Right renal cortex interstitium (tissue), 3 donors: ENCODE measurements at regions not wholly inside any gene's neighbourhood (a gene's known extent, or its start where the extent isn't known, plus 50 kb on each side); places are given as distances from the start of the nearest gene placed in this dataset.
"Not testable (repeated sequence)": the region's sequence is repeated elsewhere in the genome, so short reads cannot be mapped to it uniquely, and the experiment has no call there.

Experiments used
- DNase-seq, 3 donors: peaks; one replicate each; pipeline ENCODE4 v3.0.0-alpha.2; 2013; ENCODE audit warnings: low read depth in 3 of 3, low spot score in 2 of 3

- DNase-seq = no peak
Measured at GRCh38 chr1:60826320-60827094, 255.9 kb upstream of the NFIA start.

- no peak for DNase-seq
Measured at GRCh38 chr1:60825593-60825992, 256.8 kb upstream of the NFIA start.

DNA sequence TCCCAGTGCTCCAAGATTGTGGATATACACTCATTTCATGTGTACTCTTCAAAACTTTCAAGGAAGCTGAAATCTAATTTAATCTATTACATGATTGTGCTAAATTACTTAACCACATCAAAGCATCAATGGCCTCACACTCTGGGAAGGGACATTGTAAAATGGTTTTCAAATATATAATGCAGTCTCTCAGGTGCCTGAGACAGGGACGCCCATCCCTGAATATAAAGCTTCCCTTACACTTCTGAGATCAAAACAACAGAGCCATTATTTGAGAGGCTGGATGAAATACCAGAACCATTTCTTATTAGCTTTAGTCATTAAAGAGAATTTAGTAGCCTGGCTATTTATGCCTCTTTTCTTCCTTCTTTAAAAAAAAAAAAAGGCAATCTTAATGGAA is 259.2 kb upstream of the NFIA start:
- DNase-seq = no peak

- DNase-seq = no peak
Measured at GRCh38 chr1:60822252-60822651, 260.1 kb upstream of the NFIA start.

DNA sequence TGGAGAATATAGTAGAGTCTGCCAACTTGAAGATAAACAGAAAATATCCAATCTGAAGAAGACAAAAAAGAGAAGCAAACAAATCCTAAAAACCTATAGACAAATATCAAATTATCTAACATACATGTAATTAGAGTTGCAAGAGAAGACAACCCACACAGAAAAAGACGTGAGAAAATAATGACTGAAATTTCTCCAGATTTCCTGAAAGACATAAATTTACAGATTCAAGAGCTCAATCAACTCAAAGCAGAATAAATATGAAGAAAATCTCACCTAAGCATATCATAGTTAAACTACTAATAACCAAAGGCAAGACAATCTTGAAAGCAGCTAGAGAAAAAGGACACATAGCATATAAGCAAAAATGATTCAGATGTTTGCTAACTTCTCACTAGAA is 261.2 kb upstream of the NFIA start:
- no peak for DNase-seq

DNA sequence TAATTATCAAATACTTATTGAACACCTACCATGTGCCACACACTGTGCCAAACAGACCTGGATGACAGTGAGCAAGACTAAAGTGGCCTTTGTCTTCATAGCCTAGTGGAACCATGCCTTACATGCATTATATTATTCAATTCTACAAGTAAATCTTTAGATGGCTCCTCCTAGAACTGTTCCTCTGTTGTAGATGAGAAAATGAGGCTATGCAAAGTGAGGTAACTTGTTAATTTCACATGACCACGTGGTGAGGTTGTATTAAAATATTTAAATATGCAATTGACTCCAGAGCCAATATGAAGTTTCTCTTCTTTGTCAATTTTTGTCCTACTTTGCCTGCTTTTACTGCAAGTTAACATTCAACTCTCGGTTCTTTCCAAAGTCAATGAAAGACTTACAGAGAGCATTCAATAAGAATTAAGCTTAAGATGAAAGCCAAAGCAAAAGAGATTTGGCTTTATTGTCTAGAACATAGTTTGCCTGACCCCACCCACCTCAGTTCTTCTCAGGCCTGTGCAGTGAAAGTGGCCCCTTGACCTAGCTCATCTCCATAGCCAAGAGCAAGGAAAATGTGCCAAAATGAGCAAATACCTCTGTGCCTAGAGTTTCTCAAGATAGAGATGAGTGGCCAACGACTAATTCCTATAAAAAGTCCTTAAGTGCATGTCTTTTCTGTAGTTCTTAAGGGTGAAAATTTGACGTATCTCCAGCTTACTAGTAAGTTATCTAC is 263.2 kb upstream of the NFIA start:
- no peak for DNase-seq

DNA sequence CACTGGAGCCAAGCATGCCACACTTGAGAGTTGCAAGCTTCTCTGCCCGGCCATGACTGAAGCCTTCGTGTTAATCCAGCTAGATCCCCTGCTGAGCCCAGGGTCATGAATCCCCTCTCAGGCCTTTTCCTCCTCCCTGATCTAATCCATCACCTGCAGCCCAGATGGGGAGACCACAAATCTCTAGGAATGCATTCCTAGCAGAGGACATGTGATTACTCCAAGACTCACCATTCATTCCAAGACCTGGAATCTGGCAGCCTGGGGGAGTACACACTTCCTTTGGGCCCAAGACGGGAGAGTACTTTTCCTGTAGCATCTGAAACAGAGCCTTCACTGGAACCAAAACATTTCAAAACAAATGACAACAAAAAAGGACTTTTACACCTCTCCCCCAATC is 269.3 kb upstream of the NFIA start:
- no peak for DNase-seq

DNA sequence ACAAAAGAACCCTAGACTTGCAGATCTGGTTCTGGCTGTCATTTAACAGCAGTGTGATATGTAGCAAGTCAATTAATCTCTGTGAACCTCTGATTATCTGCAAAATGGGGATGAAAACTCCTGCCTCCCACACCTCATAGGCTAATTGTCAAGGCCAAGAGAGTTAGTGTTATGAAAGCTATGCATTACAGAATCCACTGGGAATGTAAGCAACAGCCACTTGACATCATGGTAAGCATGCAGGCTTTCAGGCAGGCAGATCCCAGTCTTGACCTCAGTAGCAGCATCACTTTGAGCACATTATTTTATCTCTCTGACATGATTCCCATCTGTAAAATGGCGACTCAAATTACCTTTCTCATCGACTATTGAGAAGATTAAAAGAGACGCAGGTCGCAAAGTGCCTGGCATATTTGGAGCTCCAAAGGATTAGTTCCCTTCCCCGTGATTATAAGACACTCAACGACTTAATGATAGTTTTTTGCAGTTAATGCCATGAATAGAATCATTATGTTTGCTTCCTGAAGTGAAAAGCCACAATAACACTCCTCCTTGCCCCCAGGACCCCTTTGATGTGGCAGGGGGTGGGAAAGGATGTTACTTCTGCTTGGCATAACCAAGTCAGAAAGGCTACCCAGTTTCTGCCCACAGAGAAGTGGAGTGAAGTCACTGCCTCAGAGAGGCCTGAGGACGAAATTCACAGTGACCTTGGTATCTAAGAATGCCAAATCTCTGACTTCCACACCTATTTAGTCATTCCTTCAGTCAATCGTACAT is 273.0 kb upstream of the NFIA start:
- no peak for DNase-seq

GRCh38 chr1:60808676-60809075 is 273.7 kb upstream of the NFIA start:
- no peak for DNase-seq

- DNase-seq = no peak
Measured at GRCh38 chr1:60802884-60803283, 279.5 kb upstream of the NFIA start.

DNA sequence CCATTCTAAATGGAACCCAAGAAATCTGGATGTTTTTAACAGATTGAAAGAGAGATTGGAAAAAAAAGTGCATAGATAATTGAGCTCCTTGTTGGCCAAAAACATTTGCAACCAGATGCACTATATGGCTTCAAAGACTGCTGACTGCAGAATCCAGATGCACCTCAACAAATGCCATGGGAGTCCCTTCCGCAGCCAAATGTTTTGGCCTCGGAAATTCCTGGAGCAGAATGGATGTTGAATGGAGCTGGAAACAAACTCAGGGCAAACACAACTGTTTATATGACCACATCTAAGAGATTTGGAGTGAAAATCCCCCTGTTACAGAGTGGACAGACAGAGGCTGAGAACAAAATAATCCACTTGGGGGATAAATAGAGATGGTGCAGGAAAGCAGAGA is 285.0 kb upstream of the NFIA start:
- no peak for DNase-seq

GRCh38 chr1:60791226-60791625 is 291.1 kb upstream of the NFIA start:
- no peak for DNase-seq

GRCh38 chr1:60773099-60773498 is 309.3 kb upstream of the NFIA start:
- not testable (repeated sequence) for DNase-seq

GRCh38 chr1:60769082-60769481 is 313.3 kb upstream of the NFIA start:
- no peak for DNase-seq

DNA sequence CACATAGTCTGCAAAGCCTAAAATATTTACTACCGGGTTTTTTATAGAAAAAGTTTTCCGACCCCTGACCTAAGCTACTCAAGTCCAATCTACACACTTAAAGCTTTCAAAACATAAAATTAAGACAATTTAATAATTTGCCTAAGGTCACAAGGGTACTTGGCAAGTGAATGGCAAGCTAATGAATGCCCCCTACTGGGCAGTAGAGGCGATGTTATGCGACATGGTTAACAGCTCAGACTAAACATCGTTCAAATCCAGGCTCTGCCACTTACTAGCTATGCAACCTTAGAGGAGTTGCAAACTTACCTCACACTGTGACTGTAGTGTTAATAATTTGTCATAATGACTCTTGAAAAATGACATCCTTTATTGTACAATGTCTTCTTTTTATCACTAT is 317.2 kb upstream of the NFIA start:
- DNase-seq = no peak

- no peak for DNase-seq
Measured at GRCh38 chr1:60764489-60764888, 317.9 kb upstream of the NFIA start.

DNA sequence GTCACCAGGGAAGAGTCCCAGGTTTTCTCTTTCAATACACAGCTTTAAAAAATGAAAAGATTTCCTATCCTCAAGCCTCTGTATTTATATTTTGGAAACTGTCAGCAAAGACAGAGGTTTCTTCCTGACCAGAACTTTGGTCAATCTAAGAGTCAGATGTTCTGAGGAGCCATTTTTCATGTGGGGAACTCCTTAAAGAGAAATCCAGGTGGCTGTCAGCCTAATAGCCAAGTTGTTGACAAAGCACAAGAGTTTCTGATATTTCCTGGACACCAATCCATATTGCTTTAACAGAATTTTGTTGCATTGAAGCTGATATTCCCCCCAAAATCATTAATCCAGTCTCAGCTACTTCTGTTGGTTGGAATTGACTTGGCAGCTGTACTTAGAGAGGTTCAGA is 318.6 kb upstream of the NFIA start:
- DNase-seq = no peak

GRCh38 chr1:60762911-60763310 is 319.4 kb upstream of the NFIA start:
- no peak for DNase-seq

DNA sequence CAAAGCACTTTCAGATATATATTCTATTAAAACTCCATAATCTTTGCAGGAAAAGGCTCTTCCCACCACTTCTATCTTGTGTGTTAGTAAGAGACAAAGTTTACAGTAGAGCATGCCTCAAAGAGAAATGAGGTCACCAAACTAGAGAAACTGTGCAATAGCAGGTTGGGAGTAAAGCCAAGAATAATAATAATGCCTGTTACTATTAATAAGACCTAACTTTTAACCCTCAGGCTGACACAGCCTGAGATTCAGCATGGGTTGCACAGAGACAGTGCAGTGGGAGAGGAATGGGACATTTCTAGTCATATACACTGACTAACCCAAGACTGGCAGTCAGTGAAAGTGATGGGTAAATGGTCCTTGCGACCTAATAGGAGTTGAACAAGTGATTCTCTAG is 320.2 kb upstream of the NFIA start:
- DNase-seq = no peak

DNA sequence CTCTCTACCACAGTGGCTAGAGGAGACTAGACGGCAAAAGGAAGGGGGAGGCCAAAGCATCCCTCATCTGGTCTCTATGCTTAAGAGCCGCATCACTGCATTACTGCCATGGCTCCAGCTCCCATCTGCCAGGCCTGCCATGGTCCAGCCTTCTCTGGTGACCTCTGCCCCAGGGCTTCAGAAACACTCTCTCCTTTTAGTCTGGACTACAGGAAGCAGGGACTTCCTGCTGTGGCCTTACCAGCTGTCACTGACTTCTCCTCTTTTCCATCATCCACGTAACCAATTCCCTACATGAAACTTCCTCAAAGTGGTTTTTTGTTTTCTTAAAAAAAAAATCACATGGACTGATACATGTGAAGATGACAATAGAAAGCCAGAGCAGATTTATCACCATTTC is 323.1 kb upstream of the NFIA start:
- DNase-seq = no peak

DNA sequence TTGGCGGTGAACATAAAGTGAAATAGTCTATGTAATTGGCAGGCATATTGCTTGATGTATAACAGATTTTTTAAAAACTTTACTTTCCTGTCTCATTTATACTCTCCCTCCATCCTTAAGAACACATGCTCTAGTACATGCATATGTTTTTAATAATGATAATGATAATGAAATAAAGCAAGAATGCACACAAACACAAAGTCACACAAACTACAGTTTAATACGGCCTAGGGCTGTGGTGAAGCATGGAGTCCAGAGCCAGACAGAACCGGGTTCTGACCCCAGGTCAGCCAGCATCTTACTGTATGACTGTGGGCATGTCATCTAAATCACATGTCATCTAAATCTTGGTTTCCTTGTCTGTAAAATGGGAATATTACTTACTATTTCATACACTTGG is 324.9 kb upstream of the NFIA start:
- no peak for DNase-seq
